ENCODE measurements at regions not wholly inside any gene's neighbourhood (a gene's known extent, or its start where the extent isn't known, plus 50 kb on each side); places are given as distances from the start of the nearest gene placed in this dataset.

DNA sequence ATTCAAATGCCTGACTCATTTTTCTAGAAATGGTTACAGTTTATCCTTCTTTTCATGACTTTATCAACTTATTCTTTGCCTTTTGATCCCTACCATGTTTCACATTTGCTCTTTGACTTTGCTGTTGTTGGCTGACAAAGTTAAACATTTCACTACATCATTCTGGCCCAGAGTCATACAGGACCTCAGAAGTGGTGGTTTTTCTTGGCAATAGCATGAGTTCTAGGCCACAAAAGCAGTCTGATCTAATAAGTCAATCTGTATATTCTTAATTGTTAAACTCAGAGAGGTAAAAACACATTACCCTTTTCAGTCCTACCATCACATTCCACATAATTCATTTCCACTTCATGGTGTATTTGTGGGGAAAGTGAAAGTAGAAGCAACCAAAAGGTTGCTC is 763.2 kb upstream of the TENM4 start:
- no peaks in the 10 kb centered on the region for H3K79me1 ChIP-seq (replicated peaks; ENCODE audit: low read length, poor library complexity, severe bottlenecking)
- H3K4ac ChIP-seq (ENCODE audit: low read depth in 1 of 2, low read length in 2 of 2): no peak overlapping the region
- no peaks in the 10 kb centered on the region for H3K9me3 ChIP-seq (ENCODE audit: control insufficient read depth, low read length)
- H4K8ac ChIP-seq (ENCODE audit: low read length): no peak overlapping the region
- H2BK5ac ChIP-seq (ENCODE audit: low read depth, low read length, poor library complexity, severe bottlenecking): no peak overlapping the region
- no peak overlapping the region for H2AFZ ChIP-seq (ENCODE audit: low read depth, low read length)
- no peak overlapping the region for H3K23ac ChIP-seq (ENCODE audit: low read length in 2 of 2)
- no peak for DNase-seq
- no peaks in the 10 kb centered on the region for H3K4me1 ChIP-seq (ENCODE audit: control insufficient read depth, insufficient read depth, low read depth, low read length)
- H2BK12ac ChIP-seq (ENCODE audit: low read length in 2 of 2): no peak overlapping the region
- no peak overlapping the region for H3K14ac ChIP-seq (ENCODE audit: low read length in 2 of 2)
- no peak overlapping the region for H3K9ac ChIP-seq (ENCODE audit: low read length)
- no peak overlapping the region for H3K4me2 ChIP-seq (ENCODE audit: low read length, poor library complexity, severe bottlenecking)
- no peaks in the 10 kb centered on the region for H3K36me3 ChIP-seq (ENCODE audit: control insufficient read depth in 1 of 2, insufficient read depth in 2 of 2, low read depth in 1 of 2, low read length in 2 of 2)
- no peak overlapping the region for H3K4me3 ChIP-seq (ENCODE audit: insufficient read depth in 1 of 2, low read depth in 1 of 2, low read length in 2 of 2)
- no peak overlapping the region for H4K91ac ChIP-seq (ENCODE audit: low read length)
- no peak overlapping the region for H3K27ac ChIP-seq (ENCODE audit: low read length, poor library complexity, severe bottlenecking)
- H2BK15ac ChIP-seq (ENCODE audit: low read depth, poor library complexity, severe bottlenecking): no peak overlapping the region
- H3K27me3 ChIP-seq (ENCODE audit: control insufficient read depth in 1 of 2, insufficient read depth in 1 of 2, low read length in 2 of 2): no peaks in the 10 kb centered on the region
- H2AK5ac ChIP-seq (ENCODE audit: low read length, severe bottlenecking): no peak overlapping the region
- no peak overlapping the region for H3K18ac ChIP-seq (ENCODE audit: low read depth in 1 of 2, low read length in 2 of 2)
- H2BK120ac ChIP-seq (ENCODE audit: low read depth, low read length): no peak overlapping the region

GRCh38 chr11:80196932-80197554 is 756.2 kb upstream of the TENM4 start:
- H3K9ac ChIP-seq (ENCODE audit: low read length): no peak overlapping the region
- H3K36me3 ChIP-seq (ENCODE audit: control insufficient read depth in 1 of 2, insufficient read depth in 2 of 2, low read depth in 1 of 2, low read length in 2 of 2): no peaks in the 10 kb centered on the region
- H3K4me2 ChIP-seq (ENCODE audit: low read length, poor library complexity, severe bottlenecking): no peak overlapping the region
- no peak overlapping the region for H2BK15ac ChIP-seq (ENCODE audit: low read depth, poor library complexity, severe bottlenecking)
- no peak overlapping the region for H4K91ac ChIP-seq (ENCODE audit: low read length)
- H3K9me3 ChIP-seq (ENCODE audit: control insufficient read depth, low read length): no peaks in the 10 kb centered on the region
- H3K27ac ChIP-seq (ENCODE audit: low read length, poor library complexity, severe bottlenecking): no peak overlapping the region
- no peak overlapping the region for H2BK5ac ChIP-seq (ENCODE audit: low read depth, low read length, poor library complexity, severe bottlenecking)
- H3K79me1 ChIP-seq (replicated peaks; ENCODE audit: low read length, poor library complexity, severe bottlenecking): no peaks in the 10 kb centered on the region
- no peak overlapping the region for H3K18ac ChIP-seq (ENCODE audit: low read depth in 1 of 2, low read length in 2 of 2)
- H2BK120ac ChIP-seq (ENCODE audit: low read depth, low read length): no peak overlapping the region
- H3K23ac ChIP-seq (ENCODE audit: low read length in 2 of 2): no peak overlapping the region
- 92% methylated on average over 4 of the region's 4 CpGs for WGBS
- no peaks in the 10 kb centered on the region for H3K27me3 ChIP-seq (ENCODE audit: control insufficient read depth in 1 of 2, insufficient read depth in 1 of 2, low read length in 2 of 2)
- H2BK12ac ChIP-seq (ENCODE audit: low read length in 2 of 2): no peak overlapping the region
- no peak overlapping the region for H3K4ac ChIP-seq (ENCODE audit: low read depth in 1 of 2, low read length in 2 of 2)
- no peak for DNase-seq
- H3K4me3 ChIP-seq (ENCODE audit: insufficient read depth in 1 of 2, low read depth in 1 of 2, low read length in 2 of 2): no peak overlapping the region
- no peak overlapping the region for H3K14ac ChIP-seq (ENCODE audit: low read length in 2 of 2)
- H4K8ac ChIP-seq (ENCODE audit: low read length): no peak overlapping the region
- H2AK5ac ChIP-seq (ENCODE audit: low read length, severe bottlenecking): no peak overlapping the region
- no peaks in the 10 kb centered on the region for H3K4me1 ChIP-seq (ENCODE audit: control insufficient read depth, insufficient read depth, low read depth, low read length)
- no peak overlapping the region for H2AFZ ChIP-seq (ENCODE audit: low read depth, low read length)

GRCh38 chr11:80196041-80196440 is 755.2 kb upstream of the TENM4 start:
- H3K4me1 ChIP-seq (ENCODE audit: control insufficient read depth, insufficient read depth, low read depth, low read length): no peaks in the 10 kb centered on the region
- H3K18ac ChIP-seq (ENCODE audit: low read depth in 1 of 2, low read length in 2 of 2): no peak overlapping the region
- H3K4ac ChIP-seq (ENCODE audit: low read depth in 1 of 2, low read length in 2 of 2): no peak overlapping the region
- H2BK5ac ChIP-seq (ENCODE audit: low read depth, low read length, poor library complexity, severe bottlenecking): no peak overlapping the region
- H2AFZ ChIP-seq (ENCODE audit: low read depth, low read length): no peak overlapping the region
- no peak overlapping the region for H3K23ac ChIP-seq (ENCODE audit: low read length in 2 of 2)
- H4K91ac ChIP-seq (ENCODE audit: low read length): no peak overlapping the region
- no peak overlapping the region for H2BK120ac ChIP-seq (ENCODE audit: low read depth, low read length)
- no peak overlapping the region for H2BK12ac ChIP-seq (ENCODE audit: low read length in 2 of 2)
- no peak overlapping the region for H2BK15ac ChIP-seq (ENCODE audit: low read depth, poor library complexity, severe bottlenecking)
- no peak overlapping the region for H3K27ac ChIP-seq (ENCODE audit: low read length, poor library complexity, severe bottlenecking)
- H4K8ac ChIP-seq (ENCODE audit: low read length): no peak overlapping the region
- no peaks in the 10 kb centered on the region for H3K9me3 ChIP-seq (ENCODE audit: control insufficient read depth, low read length)
- no peak overlapping the region for H3K14ac ChIP-seq (ENCODE audit: low read length in 2 of 2)
- no peaks in the 10 kb centered on the region for H3K36me3 ChIP-seq (ENCODE audit: control insufficient read depth in 1 of 2, insufficient read depth in 2 of 2, low read depth in 1 of 2, low read length in 2 of 2)
- H3K9ac ChIP-seq (ENCODE audit: low read length): no peak overlapping the region
- H3K79me1 ChIP-seq (replicated peaks; ENCODE audit: low read length, poor library complexity, severe bottlenecking): no peaks in the 10 kb centered on the region
- no peak overlapping the region for H2AK5ac ChIP-seq (ENCODE audit: low read length, severe bottlenecking)
- no peak overlapping the region for H3K4me2 ChIP-seq (ENCODE audit: low read length, poor library complexity, severe bottlenecking)
- H3K4me3 ChIP-seq (ENCODE audit: insufficient read depth in 1 of 2, low read depth in 1 of 2, low read length in 2 of 2): no peak overlapping the region
- no peaks in the 10 kb centered on the region for H3K27me3 ChIP-seq (ENCODE audit: control insufficient read depth in 1 of 2, insufficient read depth in 1 of 2, low read length in 2 of 2)
- DNase-seq: no peak

DNA sequence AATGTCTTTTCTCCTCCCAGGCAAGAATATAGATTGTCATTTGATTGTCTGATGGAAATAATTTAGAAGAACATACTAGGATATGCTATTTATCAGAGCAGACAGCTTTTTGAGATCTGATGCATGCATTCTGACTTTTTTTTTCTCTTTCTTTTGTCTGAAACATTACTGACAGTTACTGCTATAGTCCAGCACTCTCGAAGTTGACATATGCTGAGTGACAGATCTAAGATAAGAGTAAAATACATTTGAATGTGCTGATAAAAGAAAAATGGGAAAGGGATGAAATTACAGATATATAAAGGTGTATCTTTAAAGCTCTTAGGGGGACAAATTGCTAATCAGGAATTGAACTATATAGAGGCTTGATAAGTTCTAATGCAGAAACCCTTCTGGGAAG is 753.8 kb upstream of the TENM4 start:
- Histone ChIP-seq H2BK5ac (ENCODE audit: low read depth, low read length, poor library complexity, severe bottlenecking) (no peak overlapping the region), H2BK12ac (ENCODE audit: low read length in 2 of 2) (no peak overlapping the region), H3K9me3 (ENCODE audit: control insufficient read depth, low read length) (no peaks in the 10 kb centered on the region), H3K79me1 (replicated peaks; ENCODE audit: low read length, poor library complexity, severe bottlenecking) (no peaks in the 10 kb centered on the region), H3K4me1 (ENCODE audit: control insufficient read depth, insufficient read depth, low read depth, low read length) (no peaks in the 10 kb centered on the region), H2AFZ (ENCODE audit: low read depth, low read length) (no peak overlapping the region), H3K36me3 (ENCODE audit: control insufficient read depth in 1 of 2, insufficient read depth in 2 of 2, low read depth in 1 of 2, low read length in 2 of 2) (no peaks in the 10 kb centered on the region), H4K91ac (ENCODE audit: low read length) (no peak overlapping the region), H3K27ac (ENCODE audit: low read length, poor library complexity, severe bottlenecking) (no peak overlapping the region), H3K27me3 (ENCODE audit: control insufficient read depth in 1 of 2, insufficient read depth in 1 of 2, low read length in 2 of 2) (no peaks in the 10 kb centered on the region), H3K4me2 (ENCODE audit: low read length, poor library complexity, severe bottlenecking) (no peak overlapping the region), H3K18ac (ENCODE audit: low read depth in 1 of 2, low read length in 2 of 2) (no peak overlapping the region), H2AK5ac (ENCODE audit: low read length, severe bottlenecking) (no peak overlapping the region), H3K14ac (ENCODE audit: low read length in 2 of 2) (no peak overlapping the region), H3K4ac (ENCODE audit: low read depth in 1 of 2, low read length in 2 of 2) (no peak overlapping the region), H2BK120ac (ENCODE audit: low read depth, low read length) (no peak overlapping the region), H3K9ac (ENCODE audit: low read length) (no peak overlapping the region), H3K4me3 (ENCODE audit: insufficient read depth in 1 of 2, low read depth in 1 of 2, low read length in 2 of 2) (no peak overlapping the region), H3K23ac (ENCODE audit: low read length in 2 of 2) (no peak overlapping the region), H4K8ac (ENCODE audit: low read length) (no peak overlapping the region), H2BK15ac (ENCODE audit: low read depth, poor library complexity, severe bottlenecking) (no peak overlapping the region)
- WGBS: 82% methylated on average over 1 of the region's 1 CpG
- no peak for DNase-seq
